Keratinocyte (primary cell): ENCODE measurements at regions not wholly inside any gene's neighbourhood (a gene's known extent, or its start where the extent isn't known, plus 50 kb on each side); places are given as distances from the start of the nearest gene placed in this dataset.

ENCODE experiments used
- DNase-seq: peaks from one replicate; pipeline ENCODE4 v3.0.0-alpha.2; 2011; ENCODE audit warnings: low read depth, missing footprints, low spot score
- FAIRE-seq: peaks from 2 replicates; lab custom pipeline; 2011; peaks lifted over from hg19 to GRCh38; lab: Jason Lieb, UNC
- H2AFZ ChIP-seq: 2 replicates; pipeline ENCODE4 v1.6.0; 2012; ENCODE audit warnings: low read length, control low read depth, inconsistent platforms; ENCODE audit not compliant: control insufficient read depth
- H3K27ac ChIP-seq: 2 replicates; pipeline ENCODE4 v1.5.1; 2011; ENCODE audit warnings: low read length; ENCODE audit not compliant: control insufficient read depth, insufficient read depth
- H3K27me3 ChIP-seq: 3 replicates; pipeline ENCODE4 v1.6.0; 2011; ENCODE audit warnings: low read length; ENCODE audit not compliant: control insufficient read depth, insufficient read depth; ENCODE audit errors: extremely low read depth
- H3K36me3 ChIP-seq, 2 experiments: 2 replicates in 1 of 2; 3 replicates in 1 of 2; pipeline ENCODE4 v1.5.1; 2011; ENCODE audit warnings: low read length in 2 of 2, mild to moderate bottlenecking in 1 of 2; ENCODE audit not compliant: control insufficient read depth in 2 of 2, insufficient read depth in 2 of 2; ENCODE audit errors: extremely low read depth in 1 of 2
- H3K4me1 ChIP-seq: 3 replicates; pipeline ENCODE4 v1.5.1; 2011; ENCODE audit warnings: low read length; ENCODE audit not compliant: control insufficient read depth, insufficient read depth; ENCODE audit errors: extremely low read depth
- H3K4me2 ChIP-seq: 3 replicates; pipeline ENCODE4 v1.6.0; 2011; ENCODE audit warnings: low read depth, low read length; ENCODE audit not compliant: control insufficient read depth, insufficient read depth; ENCODE audit errors: extremely low read depth
- H3K4me3 ChIP-seq, 3 experiments: fragments of 200-600 bp in 1 of 3; sonication (generic) in 1 of 3; 2 replicates in 2 of 3; 3 replicates in 1 of 3; pipeline ENCODE4 v1.5.1; 2011 to 2016; ENCODE audit warnings: low read length in 3 of 3, mild to moderate bottlenecking in 3 of 3, control low read depth in 2 of 3, inconsistent platforms in 1 of 3, low read depth in 1 of 3, mixed read lengths in 1 of 3, mixed run types in 1 of 3, moderate library complexity in 1 of 3; ENCODE audit not compliant: control insufficient read depth in 2 of 3, insufficient read depth in 2 of 3; ENCODE audit errors: extremely low read depth in 1 of 3
- H3K79me2 ChIP-seq: 2 replicates; pipeline ENCODE4 v1.6.0; 2012; ENCODE audit warnings: low read length; ENCODE audit not compliant: control insufficient read depth, insufficient read depth
- H3K9ac ChIP-seq: 3 replicates; pipeline ENCODE4 v1.6.0; 2011; ENCODE audit warnings: low read length; ENCODE audit not compliant: control insufficient read depth, insufficient read depth; ENCODE audit errors: extremely low read depth
- H3K9me1 ChIP-seq: 3 replicates; pipeline ENCODE4 v1.6.0; 2011; ENCODE audit warnings: low read length; ENCODE audit not compliant: control insufficient read depth, insufficient read depth; ENCODE audit errors: extremely low read depth
- H3K9me3 ChIP-seq: 2 replicates; pipeline ENCODE4 v1.5.1; 2012; ENCODE audit warnings: low read depth, low read length; ENCODE audit not compliant: control insufficient read depth
- H4K20me1 ChIP-seq: 3 replicates; pipeline ENCODE4 v1.6.0; 2011; ENCODE audit warnings: low read length; ENCODE audit not compliant: control insufficient read depth, insufficient read depth; ENCODE audit errors: extremely low read depth
- CTCF ChIP-seq, 3 experiments: IDR thresholded peaks in 1 of 3; conservative IDR thresholded peaks in 1 of 3; optimal IDR thresholded peaks in 1 of 3; 2 replicates in 2 of 3; 3 replicates in 1 of 3; pipeline versions ENCODE3 to v1.5.1; 2011; ENCODE audit warnings: low read length in 3 of 3, mild to moderate bottlenecking in 3 of 3, moderate library complexity in 2 of 3, control low read depth in 1 of 3, inconsistent platforms in 1 of 3; ENCODE audit not compliant: insufficient read depth in 2 of 3; ENCODE audit errors: extremely low read depth in 1 of 3
- EZH2 ChIP-seq: IDR thresholded peaks from one replicate; pipeline ENCODE4 v1.6.1; 2012; ENCODE audit warnings: inconsistent platforms, mild to moderate bottlenecking, low read length, moderate library complexity
- dilution Hi-C: fragments of 300-500 bp; cut with MboI; formaldehyde crosslinking; loops from one replicate; pipeline ENCODE4 v1.7.0; 2020; ENCODE audit warnings: low sequenced_read_pairs; ENCODE audit not compliant: extremely low pct_ligation_motif_present

GRCh38 chr2:228257379-228257778 lies 75.9 kb upstream of the SPHKAP start:
- dilution Hi-C loops: no loop called here

GRCh38 chr2:228253752-228254151 lies 72.3 kb upstream of the SPHKAP start:
- Histone ChIP-seq H3K4me1 (no peaks in the 10 kb centered on the region), H2AFZ (no peak overlapping the region), H3K79me2 (no peaks in the 10 kb centered on the region), H3K9me1 (no peaks in the 10 kb centered on the region), H3K27me3 (no peaks in the 10 kb centered on the region), H3K4me2 (no peak overlapping the region), H3K27ac (no peak overlapping the region), H3K4me3 (no peak overlapping the region), H4K20me1 (no peaks in the 10 kb centered on the region), H3K9me3 (peaks cover 6% of the 10 kb centered on the region), H3K36me3 (no peaks in the 10 kb centered on the region), H3K9ac (no peak overlapping the region)
- no peak for TF ChIP-seq EZH2
- no peak for TF ChIP-seq CTCF (optimal IDR thresholded peaks at IDR 0.05 in 1 of 3, IDR thresholded peaks at IDR 0.05 in 1 of 3, conservative IDR thresholded peaks at IDR 0.05 in 1 of 3; ENCODE audit: extremely low read depth in 1 of 3, insufficient read depth in 2 of 3, low read length in 3 of 3)
- DNase-seq (no peak), FAIRE-seq (no peak)
- dilution Hi-C loops: no loop called here

More at GRCh38 chr2:228257379-228257778, 75.9 kb upstream of the SPHKAP start:
- H3K9ac ChIP-seq: no peak overlapping the region
- no peak for TF ChIP-seq EZH2
- TF ChIP-seq CTCF (optimal IDR thresholded peaks at IDR 0.05 in 1 of 3, IDR thresholded peaks at IDR 0.05 in 1 of 3, conservative IDR thresholded peaks at IDR 0.05 in 1 of 3; ENCODE audit: extremely low read depth in 1 of 3, insufficient read depth in 2 of 3, low read length in 3 of 3): no peak
- no peaks in the 10 kb centered on the region for H3K9me1 ChIP-seq
- FAIRE-seq (no peak), DNase-seq (no peak)
- no peak overlapping the region for H3K4me2 ChIP-seq
- H3K4me3 ChIP-seq: no peak overlapping the region
- no peaks in the 10 kb centered on the region for H4K20me1 ChIP-seq
- H3K9me3 ChIP-seq: no peaks in the 10 kb centered on the region
- no peaks in the 10 kb centered on the region for H3K79me2 ChIP-seq
- no peak overlapping the region for H2AFZ ChIP-seq
- H3K4me1 ChIP-seq: no peaks in the 10 kb centered on the region
- no peaks in the 10 kb centered on the region for H3K36me3 ChIP-seq
- no peaks in the 10 kb centered on the region for H3K27me3 ChIP-seq
- H3K27ac ChIP-seq: no peak overlapping the region
